Endothelial cell (in vitro differentiated cells): ENCODE measurements at regions not wholly inside any gene's neighbourhood (a gene's known extent, or its start where the extent isn't known, plus 50 kb on each side); places are given as distances from the start of the nearest gene placed in this dataset.

ENCODE experiments used
- DNase-seq: peaks from one replicate; pipeline ENCODE4 v3.0.0; 2021; ENCODE audit warnings: low spot score
- H3K27ac Mint-ChIP-seq: one replicate; pipeline ENCODE4 v1.8.0; 2021; ENCODE audit warnings: mixed read lengths, inconsistent platforms; ENCODE audit not compliant: unreplicated experiment
- H3K27me3 Mint-ChIP-seq: one replicate; pipeline ENCODE4 v1.8.0; 2021; ENCODE audit warnings: mild to moderate bottlenecking, moderate library complexity, mixed read lengths, inconsistent platforms; ENCODE audit not compliant: unreplicated experiment
- H3K36me3 Mint-ChIP-seq: one replicate; pipeline ENCODE4 v1.8.0; 2021; ENCODE audit warnings: mild to moderate bottlenecking, low read depth, mixed read lengths, inconsistent platforms; ENCODE audit not compliant: unreplicated experiment
- H3K4me1 Mint-ChIP-seq: one replicate; pipeline ENCODE4 v1.8.0; 2021; ENCODE audit warnings: mild to moderate bottlenecking, mixed read lengths, inconsistent platforms; ENCODE audit not compliant: unreplicated experiment
- H3K4me3 Mint-ChIP-seq: one replicate; pipeline ENCODE4 v1.8.0; 2021; ENCODE audit warnings: mild to moderate bottlenecking, mixed read lengths, inconsistent platforms; ENCODE audit not compliant: unreplicated experiment
- H3K9me3 Mint-ChIP-seq: one replicate; pipeline ENCODE4 v1.8.0; 2021; ENCODE audit warnings: mixed read lengths, inconsistent platforms; ENCODE audit not compliant: unreplicated experiment
- CTCF ChIP-seq: fragments of 200-600 bp; sonication (generic); IDR thresholded peaks from one replicate; pipeline ENCODE4 v1.5.0; 2021; ENCODE audit warnings: antibody characterized with exemption; ENCODE audit not compliant: unreplicated experiment

- Mint-ChIP-seq H3K4me1 (peaks cover 2% of the 10 kb centered on the region), H3K36me3 (peaks cover 3% of the 10 kb centered on the region), H3K27ac (no peak overlapping the region), H3K4me3 (no peak overlapping the region), H3K27me3 (no peaks in the 10 kb centered on the region), H3K9me3 (no peaks in the 10 kb centered on the region)
- no peak for DNase-seq
- TF ChIP-seq CTCF, result no peak
Observed at GRCh38 chr1:193774536-193775323, 588.3 kb upstream of the B3GALT2 start.

GRCh38 chr1:193771596-193771995, 585.2 kb upstream of the B3GALT2 start:
- no peaks in the 10 kb centered on the region for H3K27me3 Mint-ChIP-seq
- H3K27ac Mint-ChIP-seq, result no peak overlapping the region
- peaks cover 2% of the 10 kb centered on the region for H3K4me1 Mint-ChIP-seq
- TF ChIP-seq CTCF, result no peak
- no peak overlapping the region for H3K4me3 Mint-ChIP-seq
- no peaks in the 10 kb centered on the region for H3K9me3 Mint-ChIP-seq
- H3K36me3 Mint-ChIP-seq, result peaks cover 3% of the 10 kb centered on the region
- DNase-seq, result no peak

GRCh38 chr1:193769651-193770050, 583.2 kb upstream of the B3GALT2 start:
- no peaks in the 10 kb centered on the region for H3K9me3 Mint-ChIP-seq
- peaks cover 2% of the 10 kb centered on the region for H3K4me1 Mint-ChIP-seq
- DNase-seq, result no peak

GRCh38 chr1:193767886-193768285, 581.5 kb upstream of the B3GALT2 start:
- Mint-ChIP-seq H3K36me3 (no peaks in the 10 kb centered on the region), H3K4me3 (no peak overlapping the region), H3K27me3 (no peaks in the 10 kb centered on the region), H3K4me1 (no peaks in the 10 kb centered on the region), H3K9me3 (no peaks in the 10 kb centered on the region), H3K27ac (no peak overlapping the region)
- no peak for TF ChIP-seq CTCF
- no peak for DNase-seq

More at GRCh38 chr1:193769651-193770050, 583.2 kb upstream of the B3GALT2 start:
- no peak for TF ChIP-seq CTCF
- Mint-ChIP-seq H3K36me3 (no peaks in the 10 kb centered on the region), H3K27me3 (no peaks in the 10 kb centered on the region), H3K4me3 (no peak overlapping the region), H3K27ac (no peak overlapping the region)

- no peak for DNase-seq
- no peaks in the 10 kb centered on the region for H3K4me1 Mint-ChIP-seq
- no peaks in the 10 kb centered on the region for H3K27me3 Mint-ChIP-seq
- H3K36me3 Mint-ChIP-seq, result no peaks in the 10 kb centered on the region
- H3K9me3 Mint-ChIP-seq, result no peaks in the 10 kb centered on the region
- H3K27ac Mint-ChIP-seq, result no peak overlapping the region
- no peak overlapping the region for H3K4me3 Mint-ChIP-seq
- TF ChIP-seq CTCF, result no peak
Observed at GRCh38 chr1:193766329-193766728, 579.9 kb upstream of the B3GALT2 start.
